Keratinocyte (primary cell): ENCODE measurements at regions not wholly inside any gene's neighbourhood (a gene's known extent, or its start where the extent isn't known, plus 50 kb on each side); places are given as distances from the start of the nearest gene placed in this dataset.

Experiments
- DNase-seq: peaks from one replicate; pipeline ENCODE4 v3.0.0-alpha.2; 2011; ENCODE audit warnings: low read depth, missing footprints, low spot score
- FAIRE-seq: peaks from 2 replicates; lab custom pipeline; 2011; peaks lifted over from hg19 to GRCh38; lab: Jason Lieb, UNC
- H2AFZ ChIP-seq: 2 replicates; pipeline ENCODE4 v1.6.0; 2012; ENCODE audit warnings: low read length, control low read depth, inconsistent platforms; ENCODE audit not compliant: control insufficient read depth
- H3K27ac ChIP-seq: 2 replicates; pipeline ENCODE4 v1.5.1; 2011; ENCODE audit warnings: low read length; ENCODE audit not compliant: control insufficient read depth, insufficient read depth
- H3K27me3 ChIP-seq: 3 replicates; pipeline ENCODE4 v1.6.0; 2011; ENCODE audit warnings: low read length; ENCODE audit not compliant: control insufficient read depth, insufficient read depth; ENCODE audit errors: extremely low read depth
- H3K36me3 ChIP-seq, 2 experiments: 2 replicates in 1 of 2; 3 replicates in 1 of 2; pipeline ENCODE4 v1.5.1; 2011; ENCODE audit warnings: low read length in 2 of 2, mild to moderate bottlenecking in 1 of 2; ENCODE audit not compliant: control insufficient read depth in 2 of 2, insufficient read depth in 2 of 2; ENCODE audit errors: extremely low read depth in 1 of 2
- H3K4me1 ChIP-seq: 3 replicates; pipeline ENCODE4 v1.5.1; 2011; ENCODE audit warnings: low read length; ENCODE audit not compliant: control insufficient read depth, insufficient read depth; ENCODE audit errors: extremely low read depth
- H3K4me2 ChIP-seq: 3 replicates; pipeline ENCODE4 v1.6.0; 2011; ENCODE audit warnings: low read depth, low read length; ENCODE audit not compliant: control insufficient read depth, insufficient read depth; ENCODE audit errors: extremely low read depth
- H3K4me3 ChIP-seq, 3 experiments: fragments of 200-600 bp in 1 of 3; sonication (generic) in 1 of 3; 2 replicates in 2 of 3; 3 replicates in 1 of 3; pipeline ENCODE4 v1.5.1; 2011 to 2016; ENCODE audit warnings: low read length in 3 of 3, mild to moderate bottlenecking in 3 of 3, control low read depth in 2 of 3, inconsistent platforms in 1 of 3, low read depth in 1 of 3, mixed read lengths in 1 of 3, mixed run types in 1 of 3, moderate library complexity in 1 of 3; ENCODE audit not compliant: control insufficient read depth in 2 of 3, insufficient read depth in 2 of 3; ENCODE audit errors: extremely low read depth in 1 of 3
- H3K79me2 ChIP-seq: 2 replicates; pipeline ENCODE4 v1.6.0; 2012; ENCODE audit warnings: low read length; ENCODE audit not compliant: control insufficient read depth, insufficient read depth
- H3K9ac ChIP-seq: 3 replicates; pipeline ENCODE4 v1.6.0; 2011; ENCODE audit warnings: low read length; ENCODE audit not compliant: control insufficient read depth, insufficient read depth; ENCODE audit errors: extremely low read depth
- H3K9me1 ChIP-seq: 3 replicates; pipeline ENCODE4 v1.6.0; 2011; ENCODE audit warnings: low read length; ENCODE audit not compliant: control insufficient read depth, insufficient read depth; ENCODE audit errors: extremely low read depth
- H3K9me3 ChIP-seq: 2 replicates; pipeline ENCODE4 v1.5.1; 2012; ENCODE audit warnings: low read depth, low read length; ENCODE audit not compliant: control insufficient read depth
- H4K20me1 ChIP-seq: 3 replicates; pipeline ENCODE4 v1.6.0; 2011; ENCODE audit warnings: low read length; ENCODE audit not compliant: control insufficient read depth, insufficient read depth; ENCODE audit errors: extremely low read depth
- EZH2 ChIP-seq: IDR thresholded peaks from one replicate; pipeline ENCODE4 v1.6.1; 2012; ENCODE audit warnings: inconsistent platforms, mild to moderate bottlenecking, low read length, moderate library complexity
- dilution Hi-C: fragments of 300-500 bp; cut with MboI; formaldehyde crosslinking; loops from one replicate; pipeline ENCODE4 v1.7.0; 2020; ENCODE audit warnings: low sequenced_read_pairs; ENCODE audit not compliant: extremely low pct_ligation_motif_present
- TF ChIP-seq, protein P1 (sequence below), 3 experiments: IDR thresholded peaks in 1 of 3; conservative IDR thresholded peaks in 1 of 3; optimal IDR thresholded peaks in 1 of 3; 2 replicates in 2 of 3; 3 replicates in 1 of 3; pipeline versions ENCODE3 to v1.5.1; 2011; ENCODE audit warnings: low read length in 3 of 3, mild to moderate bottlenecking in 3 of 3, moderate library complexity in 2 of 3, control low read depth in 1 of 3, inconsistent platforms in 1 of 3; ENCODE audit not compliant: insufficient read depth in 2 of 3; ENCODE audit errors: extremely low read depth in 1 of 3

DNA sequence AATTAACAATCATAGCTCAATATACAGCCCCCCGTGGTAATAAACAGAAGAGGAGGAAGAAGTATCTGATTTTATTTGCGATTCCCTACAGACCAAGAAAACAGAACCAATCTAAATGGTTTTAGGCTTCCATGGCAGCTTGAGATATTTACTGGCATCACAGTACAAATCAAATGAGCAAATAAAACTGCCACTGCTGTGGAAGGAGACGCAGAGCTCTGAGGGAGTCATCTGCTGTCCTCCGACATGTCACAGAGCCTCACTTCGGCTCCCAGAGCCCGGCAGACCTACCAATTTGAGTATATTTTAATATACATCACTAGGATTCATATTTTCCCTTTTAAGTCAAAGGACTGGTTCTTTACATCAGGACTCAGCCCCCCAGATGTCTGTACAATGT lies 145.2 kb upstream of the KCNQ5 start:
- Histone ChIP-seq H3K9me3 (no peaks in the 10 kb centered on the region), H3K4me3 (no peak overlapping the region), H3K36me3 (no peaks in the 10 kb centered on the region), H3K79me2 (no peaks in the 10 kb centered on the region), H3K27ac (no peak overlapping the region), H3K4me2 (no peak overlapping the region), H3K9me1 (no peaks in the 10 kb centered on the region), H2AFZ (no peak overlapping the region), H3K4me1 (no peaks in the 10 kb centered on the region), H3K27me3 (no peaks in the 10 kb centered on the region), H3K9ac (no peak overlapping the region), H4K20me1 (no peaks in the 10 kb centered on the region)
- dilution Hi-C loops, result no loop called here
- TF ChIP-seq EZH2, result no peak
- TF ChIP-seq, protein P1, sequence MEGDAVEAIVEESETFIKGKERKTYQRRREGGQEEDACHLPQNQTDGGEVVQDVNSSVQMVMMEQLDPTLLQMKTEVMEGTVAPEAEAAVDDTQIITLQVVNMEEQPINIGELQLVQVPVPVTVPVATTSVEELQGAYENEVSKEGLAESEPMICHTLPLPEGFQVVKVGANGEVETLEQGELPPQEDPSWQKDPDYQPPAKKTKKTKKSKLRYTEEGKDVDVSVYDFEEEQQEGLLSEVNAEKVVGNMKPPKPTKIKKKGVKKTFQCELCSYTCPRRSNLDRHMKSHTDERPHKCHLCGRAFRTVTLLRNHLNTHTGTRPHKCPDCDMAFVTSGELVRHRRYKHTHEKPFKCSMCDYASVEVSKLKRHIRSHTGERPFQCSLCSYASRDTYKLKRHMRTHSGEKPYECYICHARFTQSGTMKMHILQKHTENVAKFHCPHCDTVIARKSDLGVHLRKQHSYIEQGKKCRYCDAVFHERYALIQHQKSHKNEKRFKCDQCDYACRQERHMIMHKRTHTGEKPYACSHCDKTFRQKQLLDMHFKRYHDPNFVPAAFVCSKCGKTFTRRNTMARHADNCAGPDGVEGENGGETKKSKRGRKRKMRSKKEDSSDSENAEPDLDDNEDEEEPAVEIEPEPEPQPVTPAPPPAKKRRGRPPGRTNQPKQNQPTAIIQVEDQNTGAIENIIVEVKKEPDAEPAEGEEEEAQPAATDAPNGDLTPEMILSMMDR (optimal IDR thresholded peaks at IDR 0.05 in 1 of 3, IDR thresholded peaks at IDR 0.05 in 1 of 3, conservative IDR thresholded peaks at IDR 0.05 in 1 of 3; ENCODE audit: extremely low read depth in 1 of 3, insufficient read depth in 2 of 3, low read length in 3 of 3), result no peak
- FAIRE-seq (no peak), DNase-seq (no peak)

DNA sequence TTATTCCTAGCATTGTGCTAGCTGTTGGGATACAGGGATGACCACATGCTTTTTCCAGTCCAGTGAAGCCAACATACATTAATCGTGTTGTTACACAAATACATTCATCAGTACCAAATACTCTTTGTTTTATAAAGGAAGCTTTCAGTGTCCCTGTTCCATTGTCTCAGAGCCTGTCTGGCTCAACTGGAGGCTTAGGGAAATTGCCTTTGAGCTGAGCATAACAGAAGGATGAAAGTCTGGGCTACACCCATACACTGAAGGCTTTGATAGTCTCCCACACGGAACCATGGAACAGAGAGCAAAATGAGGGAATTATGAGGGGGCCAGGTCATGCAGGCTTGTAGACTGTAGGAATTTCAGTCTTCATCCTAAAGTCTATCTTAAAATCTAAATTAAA lies 126.4 kb upstream of the KCNQ5 start:
- Histone ChIP-seq H3K36me3 (no peaks in the 10 kb centered on the region), H3K79me2 (no peaks in the 10 kb centered on the region), H2AFZ (no peak overlapping the region), H3K4me3 (no peak overlapping the region), H3K9me3 (no peaks in the 10 kb centered on the region), H3K9me1 (no peaks in the 10 kb centered on the region), H3K4me1 (no peaks in the 10 kb centered on the region), H3K27me3 (no peaks in the 10 kb centered on the region), H3K9ac (no peak overlapping the region), H4K20me1 (no peaks in the 10 kb centered on the region), H3K27ac (no peak overlapping the region), H3K4me2 (no peak overlapping the region)
- no peak for TF ChIP-seq EZH2
- TF ChIP-seq, protein P1 (optimal IDR thresholded peaks at IDR 0.05 in 1 of 3, IDR thresholded peaks at IDR 0.05 in 1 of 3, conservative IDR thresholded peaks at IDR 0.05 in 1 of 3; ENCODE audit: extremely low read depth in 1 of 3, insufficient read depth in 2 of 3, low read length in 3 of 3), result no peak
- DNase-seq (no peak), FAIRE-seq (no peak)
- dilution Hi-C loops, result no loop called here
